Pons (tissue), 1 donor: ENCODE measurements at regions not wholly inside any gene's neighbourhood (a gene's known extent, or its start where the extent isn't known, plus 50 kb on each side); places are given as distances from the start of the nearest gene placed in this dataset.

Experiments
- DNase-seq: peaks from one replicate; pipeline ENCODE4 v3.0.0-alpha.2; 2016; ENCODE audit warnings: low spot score

DNA sequence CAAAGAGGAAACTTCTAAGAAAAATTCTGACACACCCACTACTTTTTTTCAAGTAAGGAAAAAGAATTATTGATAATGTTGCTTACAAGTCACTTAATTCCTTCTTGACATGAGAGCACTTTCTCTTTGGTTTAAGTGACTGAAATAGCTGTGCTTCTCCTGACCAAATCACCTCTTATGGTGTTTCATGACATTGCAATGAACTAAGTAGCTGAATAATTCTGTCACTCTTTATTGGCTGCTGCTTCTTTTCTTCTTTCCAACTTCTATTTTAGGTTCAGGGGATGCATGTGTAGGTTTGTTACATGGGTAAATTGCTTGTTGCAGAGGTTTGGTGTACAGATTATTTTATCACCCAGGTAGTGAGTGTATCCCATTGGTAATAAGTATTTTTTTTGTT, 447.6 kb upstream of the NETO1 start:
- no peak for DNase-seq

DNA sequence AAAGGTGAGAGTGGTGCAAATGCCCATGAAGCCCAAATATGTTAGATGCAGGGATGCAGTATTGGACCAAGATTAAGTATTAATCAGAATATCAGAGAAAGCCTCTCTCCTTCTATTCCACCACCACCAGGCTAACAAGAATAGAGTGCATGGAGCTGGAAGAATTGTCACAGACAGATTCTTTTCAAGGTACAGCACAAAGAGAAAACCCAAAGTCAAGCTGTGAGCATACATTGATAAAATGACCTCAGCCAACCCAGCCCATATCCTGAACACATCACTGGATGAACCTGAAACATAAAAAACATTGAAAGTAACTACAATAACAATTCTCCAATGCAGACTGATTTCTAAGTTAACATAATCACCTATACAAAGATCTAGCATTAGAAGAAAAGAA, 445.7 kb upstream of the NETO1 start:
- no peak for DNase-seq

GRCh38 chr18:73296686-73297085, 428.9 kb upstream of the NETO1 start:
- DNase-seq = no peak

DNA sequence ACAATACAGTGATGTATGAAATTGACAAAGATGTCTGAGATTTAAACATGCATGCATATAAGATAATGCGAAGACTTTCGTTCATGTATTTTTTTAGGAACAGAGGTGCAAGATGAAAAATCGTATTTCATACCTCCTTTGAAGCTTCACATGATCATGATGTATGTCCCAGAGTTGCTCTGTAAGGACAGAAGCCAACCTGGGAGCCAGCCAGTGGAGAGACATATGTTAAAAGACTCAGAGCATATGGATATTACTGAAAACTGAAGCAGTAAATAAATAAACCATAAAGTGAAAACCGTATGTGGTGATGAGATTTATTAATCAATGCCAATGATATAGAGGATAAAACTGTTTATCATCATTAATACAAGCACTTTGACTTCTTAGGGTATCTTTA, 424.4 kb upstream of the NETO1 start:
- DNase-seq = no peak

- no peak for DNase-seq
These were observed 421.0 kb upstream of the NETO1 start for GRCh38 chr18:73288813-73289212.

DNA sequence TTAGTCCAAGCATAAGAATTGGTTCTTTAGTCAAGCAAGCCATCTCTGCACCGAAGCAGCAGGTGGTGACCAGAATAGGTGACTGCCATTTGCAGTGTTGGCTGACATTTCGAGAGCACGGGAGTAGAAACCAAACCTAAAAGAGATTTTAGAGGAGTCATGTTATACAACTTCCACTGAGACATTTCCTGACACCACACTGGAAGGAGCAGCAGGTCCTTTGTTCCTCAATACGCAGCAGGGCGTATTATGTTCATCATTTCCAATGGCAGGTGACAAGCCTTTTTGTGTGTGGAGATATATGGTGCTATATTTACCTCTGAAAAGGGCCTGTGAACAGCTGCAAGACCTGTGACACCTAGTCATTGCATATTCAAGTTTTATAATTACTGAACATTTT, 418.8 kb upstream of the NETO1 start:
- no peak for DNase-seq

GRCh38 chr18:73283788-73284187, 416.0 kb upstream of the NETO1 start:
- DNase-seq = no peak

DNA sequence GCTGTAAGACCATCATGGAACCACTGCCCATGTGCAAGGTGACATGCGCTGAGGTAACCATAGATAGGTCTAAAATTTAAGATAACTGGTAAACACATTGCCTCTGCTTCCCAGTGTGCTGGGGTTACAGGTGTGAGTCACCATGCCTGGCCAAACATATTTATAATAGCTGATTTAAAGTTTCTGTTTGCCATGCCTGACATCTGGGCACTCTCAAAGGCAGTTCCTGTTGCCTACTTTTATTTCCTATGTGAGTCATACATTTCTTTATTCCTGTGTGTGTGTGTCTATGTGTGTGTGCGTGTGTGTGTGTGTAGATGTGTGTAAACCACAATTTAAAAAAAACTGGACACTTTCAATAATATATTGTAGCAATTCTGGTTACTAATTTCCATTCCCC, 415.2 kb upstream of the NETO1 start:
- no peak for DNase-seq

DNA sequence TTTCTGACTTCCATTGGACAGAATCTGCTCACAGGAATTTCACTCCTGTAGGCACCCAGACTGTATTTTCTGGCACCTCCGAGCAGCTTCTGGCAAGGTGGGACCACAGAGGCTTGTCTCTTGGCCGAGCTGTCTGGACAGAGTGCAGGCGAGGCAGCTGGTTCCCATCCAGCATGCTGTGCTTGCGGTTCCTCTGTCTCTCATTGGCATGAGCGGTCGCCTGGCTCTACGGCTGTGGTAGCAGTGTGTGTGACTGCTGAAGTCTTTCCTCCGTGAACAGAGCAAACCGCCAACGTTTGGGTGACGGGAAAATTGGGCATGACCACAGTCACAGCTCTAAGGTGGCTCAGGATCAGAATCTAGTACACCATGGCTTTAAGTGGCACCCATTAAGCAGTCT, 411.7 kb upstream of the NETO1 start:
- DNase-seq = no peak

DNA sequence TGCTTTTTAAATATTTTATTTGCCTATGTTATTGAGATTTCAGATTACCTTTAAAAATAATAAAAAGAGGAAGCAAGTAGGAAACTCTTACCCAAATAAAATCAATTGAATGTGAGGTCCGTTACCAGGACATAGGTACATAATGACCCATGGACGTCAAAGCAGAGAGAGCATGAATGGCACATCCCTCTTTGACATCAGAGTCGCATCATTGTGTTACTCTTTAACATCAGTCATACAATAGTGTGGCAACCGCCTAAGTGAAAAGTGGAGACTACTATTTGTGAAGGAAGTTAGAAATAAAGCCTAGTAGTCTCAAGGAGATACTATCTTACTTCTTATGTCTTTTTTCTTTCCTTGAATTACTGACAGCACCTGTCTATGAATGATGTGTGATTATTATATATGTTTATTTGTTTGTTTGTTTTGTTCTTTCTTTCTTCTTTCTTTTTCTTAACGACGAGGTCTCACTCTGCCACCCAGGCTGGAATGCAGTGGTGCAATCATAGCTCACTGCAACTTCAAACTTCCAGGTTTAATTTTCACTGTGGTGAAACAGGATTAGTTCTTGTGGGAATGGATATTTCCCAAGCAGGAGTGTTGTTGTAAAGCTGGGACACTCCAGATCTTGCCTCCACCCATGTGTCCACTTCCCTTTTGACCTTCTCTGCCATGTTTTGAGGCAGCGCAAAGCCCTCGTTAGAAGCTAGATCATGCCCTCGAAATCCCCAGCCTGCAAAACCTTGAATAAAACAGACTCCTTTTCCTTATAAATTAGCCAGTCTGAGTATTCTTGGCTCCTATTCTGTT, 407.2 kb upstream of the NETO1 start:
- DNase-seq = no peak

- no peak for DNase-seq
These were observed 403.3 kb upstream of the NETO1 start for GRCh38 chr18:73270920-73271634.

DNA sequence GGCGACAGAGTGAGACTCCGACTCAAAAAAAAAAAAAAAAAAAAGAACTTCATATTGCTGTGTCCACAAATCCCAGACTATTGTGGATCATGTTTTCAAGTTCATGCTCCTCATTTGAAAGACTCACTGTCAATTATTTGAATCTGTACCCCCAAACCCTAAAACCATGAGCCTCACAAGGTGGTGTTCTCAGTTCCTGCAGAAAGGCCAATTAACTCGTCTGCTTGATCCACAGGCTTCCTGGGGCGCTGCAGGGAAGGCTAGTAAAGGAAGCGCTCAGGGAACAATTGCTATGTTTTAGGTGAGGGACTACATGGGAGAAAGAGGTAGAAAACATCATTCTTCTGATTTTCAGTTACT, 396.8 kb upstream of the NETO1 start:
- DNase-seq = no peak

GRCh38 chr18:73261923-73262322, 394.1 kb upstream of the NETO1 start:
- DNase-seq = no peak

GRCh38 chr18:73261243-73261642, 393.5 kb upstream of the NETO1 start:
- no peak for DNase-seq

GRCh38 chr18:73258375-73259087, 390.7 kb upstream of the NETO1 start:
- DNase-seq = no peak

DNA sequence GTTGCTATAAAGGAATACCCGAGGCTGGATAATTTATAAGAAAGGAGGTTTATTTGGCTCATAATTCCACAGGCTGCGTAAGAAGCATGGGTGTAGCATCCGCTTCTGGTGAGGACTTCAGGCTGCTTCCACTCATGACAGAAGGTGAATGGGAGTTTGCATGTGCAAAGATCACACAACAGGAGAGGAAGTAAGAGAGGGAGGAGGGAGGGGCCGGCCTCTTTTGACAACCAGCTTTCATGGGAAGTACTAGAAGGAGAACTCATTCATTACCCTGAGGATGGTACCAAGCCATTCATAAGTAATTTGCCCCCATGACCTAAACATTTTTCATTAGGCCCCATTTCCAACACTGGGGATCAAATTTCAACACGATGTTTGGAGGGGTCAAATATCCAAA, 386.8 kb upstream of the NETO1 start:
- no peak for DNase-seq

- no peak for DNase-seq
These were observed 381.2 kb upstream of the NETO1 start for GRCh38 chr18:73249030-73249429.

DNA sequence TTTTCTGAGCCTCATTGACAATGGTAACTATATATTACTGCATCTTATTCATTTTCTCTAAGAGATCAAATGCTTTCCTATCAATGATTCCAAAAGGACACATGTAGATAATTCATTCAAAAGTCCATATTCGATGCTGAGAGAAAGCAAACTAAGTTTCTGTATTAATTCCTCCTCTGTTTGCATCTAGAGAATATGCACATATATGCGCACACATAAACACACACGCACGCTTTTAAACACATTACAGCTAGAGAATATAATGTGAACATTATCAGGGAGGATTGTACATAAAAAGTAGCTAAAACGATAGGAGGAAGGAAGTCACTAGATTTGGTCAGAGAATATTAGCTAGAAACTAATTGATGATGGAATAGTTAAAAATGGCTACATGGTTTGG, 379.0 kb upstream of the NETO1 start:
- no peak for DNase-seq

DNA sequence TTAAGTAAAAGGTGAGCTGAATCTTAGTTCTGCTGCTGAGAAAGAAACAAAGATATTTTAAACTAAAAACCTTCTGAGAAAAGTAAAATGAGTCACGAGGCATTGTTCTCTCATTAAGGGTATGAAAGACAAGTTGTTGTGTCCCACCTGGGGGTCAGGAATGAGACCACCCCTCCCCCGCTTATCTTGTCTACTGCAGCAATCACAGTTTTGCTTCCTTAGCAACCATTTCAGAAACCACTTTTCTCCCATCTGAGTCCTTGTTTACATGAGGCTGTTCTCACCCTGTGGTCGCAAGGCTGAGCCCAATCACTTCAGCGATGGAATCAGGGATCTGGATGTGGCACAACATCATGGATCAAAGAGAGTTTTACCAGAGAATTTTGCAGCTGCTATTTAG, 377.6 kb upstream of the NETO1 start:
- no peak for DNase-seq

- DNase-seq = no peak
These were observed 376.6 kb upstream of the NETO1 start for GRCh38 chr18:73244401-73244800.

GRCh38 chr18:73240899-73241298, 373.1 kb upstream of the NETO1 start:
- no peak for DNase-seq

- no peak for DNase-seq
These were observed 368.1 kb upstream of the NETO1 start for GRCh38 chr18:73235921-73236320.

DNA sequence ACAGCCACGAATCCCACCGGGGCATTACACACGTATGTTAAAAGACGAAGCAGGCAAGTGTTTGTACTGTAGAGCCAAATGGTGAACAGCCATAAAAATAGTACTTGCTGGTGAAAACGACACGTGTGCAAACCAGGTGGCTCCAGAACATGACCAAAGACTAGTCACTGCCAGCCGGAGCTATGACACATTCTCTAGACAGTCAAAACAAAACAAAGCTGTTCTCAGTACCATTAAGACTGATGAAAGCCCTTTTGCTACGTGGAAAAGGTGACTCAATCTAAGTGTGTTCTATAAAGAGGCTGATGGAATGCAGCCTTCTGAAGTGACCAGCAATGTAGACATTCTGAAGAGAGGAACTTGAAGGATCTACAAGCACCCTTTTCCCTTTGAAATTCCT, 367.7 kb upstream of the NETO1 start:
- DNase-seq = no peak
